ENCODE measurements at regions not wholly inside any gene's neighbourhood (a gene's known extent, or its start where the extent isn't known, plus 50 kb on each side); places are given as distances from the start of the nearest gene placed in this dataset.

DNA sequence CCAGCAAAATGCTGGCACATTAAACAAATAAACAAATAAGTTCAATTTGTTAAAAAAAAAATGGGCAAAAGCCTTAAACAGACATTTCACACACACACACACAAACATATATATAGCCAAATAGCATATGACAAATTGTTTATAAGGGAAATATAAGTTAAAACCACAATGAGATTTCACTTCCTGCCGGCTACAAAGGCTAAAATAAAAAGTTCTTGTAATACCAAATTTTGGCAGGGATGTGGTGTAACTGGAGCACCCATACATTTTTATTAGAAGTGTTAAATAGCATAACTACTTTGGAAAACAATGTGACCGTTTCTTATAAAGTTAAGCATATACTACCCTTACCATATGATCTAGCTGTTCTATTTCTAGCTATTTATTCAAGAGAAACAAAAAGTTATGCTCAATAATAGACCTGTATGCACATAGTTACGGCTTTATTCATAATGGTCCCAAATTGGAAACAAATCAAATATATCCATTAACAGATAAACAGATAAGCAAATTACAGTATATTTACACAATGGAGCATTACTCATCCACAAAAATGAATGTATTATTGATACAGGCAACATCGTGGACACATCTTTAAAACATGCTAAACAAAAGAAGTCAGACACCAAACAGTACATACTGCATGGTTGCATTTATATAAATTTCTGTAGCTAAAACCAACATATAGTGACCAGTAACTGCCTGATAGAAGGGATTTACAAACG is 93.9 kb downstream of the EOMES start:
- TF ChIP-seq, protein P1, sequence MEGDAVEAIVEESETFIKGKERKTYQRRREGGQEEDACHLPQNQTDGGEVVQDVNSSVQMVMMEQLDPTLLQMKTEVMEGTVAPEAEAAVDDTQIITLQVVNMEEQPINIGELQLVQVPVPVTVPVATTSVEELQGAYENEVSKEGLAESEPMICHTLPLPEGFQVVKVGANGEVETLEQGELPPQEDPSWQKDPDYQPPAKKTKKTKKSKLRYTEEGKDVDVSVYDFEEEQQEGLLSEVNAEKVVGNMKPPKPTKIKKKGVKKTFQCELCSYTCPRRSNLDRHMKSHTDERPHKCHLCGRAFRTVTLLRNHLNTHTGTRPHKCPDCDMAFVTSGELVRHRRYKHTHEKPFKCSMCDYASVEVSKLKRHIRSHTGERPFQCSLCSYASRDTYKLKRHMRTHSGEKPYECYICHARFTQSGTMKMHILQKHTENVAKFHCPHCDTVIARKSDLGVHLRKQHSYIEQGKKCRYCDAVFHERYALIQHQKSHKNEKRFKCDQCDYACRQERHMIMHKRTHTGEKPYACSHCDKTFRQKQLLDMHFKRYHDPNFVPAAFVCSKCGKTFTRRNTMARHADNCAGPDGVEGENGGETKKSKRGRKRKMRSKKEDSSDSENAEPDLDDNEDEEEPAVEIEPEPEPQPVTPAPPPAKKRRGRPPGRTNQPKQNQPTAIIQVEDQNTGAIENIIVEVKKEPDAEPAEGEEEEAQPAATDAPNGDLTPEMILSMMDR (IDR thresholded peaks at IDR 0.05), result no peak
- no peak for TF ChIP-seq ZNF317 (CRISPR knock-in tag; IDR thresholded peaks at IDR 0.05; ENCODE audit: borderline replicate concordance, low read depth)
- no peak for TF ChIP-seq ZNF232 (CRISPR knock-in tag; IDR thresholded peaks at IDR 0.05)
- TF ChIP-seq, protein P2, sequence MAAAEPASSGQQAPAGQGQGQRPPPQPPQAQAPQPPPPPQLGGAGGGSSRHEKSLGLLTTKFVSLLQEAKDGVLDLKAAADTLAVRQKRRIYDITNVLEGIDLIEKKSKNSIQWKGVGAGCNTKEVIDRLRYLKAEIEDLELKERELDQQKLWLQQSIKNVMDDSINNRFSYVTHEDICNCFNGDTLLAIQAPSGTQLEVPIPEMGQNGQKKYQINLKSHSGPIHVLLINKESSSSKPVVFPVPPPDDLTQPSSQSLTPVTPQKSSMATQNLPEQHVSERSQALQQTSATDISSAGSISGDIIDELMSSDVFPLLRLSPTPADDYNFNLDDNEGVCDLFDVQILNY (CRISPR knock-in tag; IDR thresholded peaks at IDR 0.05), result no peak
- TF ChIP-seq, protein P3, sequence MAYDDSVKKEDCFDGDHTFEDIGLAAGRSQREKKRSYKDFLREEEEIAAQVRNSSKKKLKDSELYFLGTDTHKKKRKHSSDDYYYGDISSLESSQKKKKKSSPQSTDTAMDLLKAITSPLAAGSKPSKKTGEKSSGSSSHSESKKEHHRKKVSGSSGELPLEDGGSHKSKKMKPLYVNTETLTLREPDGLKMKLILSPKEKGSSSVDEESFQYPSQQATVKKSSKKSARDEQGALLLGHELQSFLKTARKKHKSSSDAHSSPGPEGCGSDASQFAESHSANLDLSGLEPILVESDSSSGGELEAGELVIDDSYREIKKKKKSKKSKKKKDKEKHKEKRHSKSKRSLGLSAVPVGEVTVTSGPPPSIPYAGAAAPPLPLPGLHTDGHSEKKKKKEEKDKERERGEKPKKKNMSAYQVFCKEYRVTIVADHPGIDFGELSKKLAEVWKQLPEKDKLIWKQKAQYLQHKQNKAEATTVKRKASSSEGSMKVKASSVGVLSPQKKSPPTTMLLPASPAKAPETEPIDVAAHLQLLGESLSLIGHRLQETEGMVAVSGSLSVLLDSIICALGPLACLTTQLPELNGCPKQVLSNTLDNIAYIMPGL (CRISPR knock-in tag; IDR thresholded peaks at IDR 0.05), result no peak

All from WTC11 (cell line).